Stromal cell of bone marrow (primary cell): ENCODE measurements at regions not wholly inside any gene's neighbourhood (a gene's known extent, or its start where the extent isn't known, plus 50 kb on each side); places are given as distances from the start of the nearest gene placed in this dataset.

ENCODE experiments used
- DNase-seq: peaks from one replicate; pipeline ENCODE4 v3.0.0-alpha.2; 2012; ENCODE audit warnings: low read depth

GRCh38 chr12:98060411-98060810 lies 455.0 kb upstream of the TMPO start:
- DNase-seq = no peak

GRCh38 chr12:98062464-98063245 lies 452.7 kb upstream of the TMPO start:
- no peak for DNase-seq

- DNase-seq = no peak
These were observed 450.9 kb upstream of the TMPO start for GRCh38 chr12:98064501-98064900.

GRCh38 chr12:98067795-98068194 lies 447.6 kb upstream of the TMPO start:
- DNase-seq = no peak

GRCh38 chr12:98073610-98074009 lies 441.8 kb upstream of the TMPO start:
- no peak for DNase-seq

- no peak for DNase-seq
These were observed 441.1 kb upstream of the TMPO start for GRCh38 chr12:98074286-98074685.

GRCh38 chr12:98084391-98084790 lies 431.0 kb upstream of the TMPO start:
- no peak for DNase-seq

- DNase-seq = no peak
These were observed 430.2 kb upstream of the TMPO start for GRCh38 chr12:98085046-98085755.

- no peak for DNase-seq
These were observed 424.7 kb upstream of the TMPO start for GRCh38 chr12:98090731-98091130.

GRCh38 chr12:98096436-98096835 lies 419.0 kb upstream of the TMPO start:
- DNase-seq = no peak

- DNase-seq = no peak
These were observed 409.2 kb upstream of the TMPO start for GRCh38 chr12:98106031-98106683.

GRCh38 chr12:98109266-98109665 lies 406.1 kb upstream of the TMPO start:
- DNase-seq = no peak

- DNase-seq = no peak
These were observed 404.9 kb upstream of the TMPO start for GRCh38 chr12:98110536-98110935.

GRCh38 chr12:98113548-98113947 lies 401.8 kb upstream of the TMPO start:
- no peak for DNase-seq

- DNase-seq = no peak
These were observed 393.4 kb upstream of the TMPO start for GRCh38 chr12:98121963-98122362.

GRCh38 chr12:98123021-98123461 lies 392.3 kb upstream of the TMPO start:
- DNase-seq = no peak

GRCh38 chr12:98126637-98127335 lies 388.6 kb upstream of the TMPO start:
- DNase-seq = no peak

- no peak for DNase-seq
These were observed 388.1 kb upstream of the TMPO start for GRCh38 chr12:98127336-98127679.

GRCh38 chr12:98127854-98128253 lies 387.5 kb upstream of the TMPO start:
- no peak for DNase-seq

GRCh38 chr12:98136544-98136943 lies 378.8 kb upstream of the TMPO start:
- DNase-seq = no peak

- no peak for DNase-seq
These were observed 378.1 kb upstream of the TMPO start for GRCh38 chr12:98137278-98137677.

GRCh38 chr12:98144953-98145352 lies 370.4 kb upstream of the TMPO start:
- DNase-seq = no peak

GRCh38 chr12:98146043-98146442 lies 369.3 kb upstream of the TMPO start:
- no peak for DNase-seq
